KG1 (cell line): ENCODE measurements at regions not wholly inside any gene's neighbourhood (a gene's known extent, or its start where the extent isn't known, plus 50 kb on each side); places are given as distances from the start of the nearest gene placed in this dataset.
A peak's percentile ranks its signal among the peaks of the same experiment; 100 is the strongest.
"Not testable (repeated sequence)": the region's sequence is repeated elsewhere in the genome, so short reads cannot be mapped to it uniquely, and the experiment has no call there.

Experiments used
- DNase-seq: peaks from one replicate; lab custom pipeline; 2025; lab: John Stamatoyannopoulos, UW

GRCh38 chr11:81278991-81279390 is 1454.7 kb downstream of the FAM181B start:
- DNase-seq = no peak

- DNase-seq = no peak
Observed at GRCh38 chr11:81270686-81271085, 1463.0 kb downstream of the FAM181B start.

- DNase-seq = no peak
Observed at GRCh38 chr11:81267246-81267645, 1466.4 kb downstream of the FAM181B start.

- DNase-seq = no peak
Observed at GRCh38 chr11:81259471-81259870, 1474.2 kb downstream of the FAM181B start.

- DNase-seq = no peak
Observed at GRCh38 chr11:81255895-81256294, 1477.8 kb downstream of the FAM181B start.

- DNase-seq = no peak
Observed at GRCh38 chr11:81253244-81253643, 1480.4 kb downstream of the FAM181B start.

DNA sequence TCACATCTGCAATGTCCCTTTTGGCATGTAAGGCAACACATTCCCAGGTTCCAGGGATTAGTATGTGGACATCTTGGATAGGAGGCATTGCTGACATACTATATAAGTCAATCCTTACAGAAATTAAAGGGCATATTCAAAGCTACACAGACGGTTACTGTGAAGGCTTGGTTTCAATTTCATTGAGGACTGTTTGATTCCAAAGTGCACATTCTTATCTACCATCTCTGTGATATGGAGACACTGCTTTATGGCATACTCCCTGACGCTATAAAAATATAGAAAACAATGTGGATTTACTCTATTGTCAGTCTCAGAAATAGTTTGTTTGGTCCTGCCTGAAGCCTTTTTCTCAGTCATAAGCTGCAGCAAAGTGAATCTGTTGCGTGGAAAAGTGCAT is 1486.7 kb downstream of the FAM181B start:
- DNase-seq = no peak

- DNase-seq = no peak
Observed at GRCh38 chr11:81245791-81246190, 1487.9 kb downstream of the FAM181B start.

DNA sequence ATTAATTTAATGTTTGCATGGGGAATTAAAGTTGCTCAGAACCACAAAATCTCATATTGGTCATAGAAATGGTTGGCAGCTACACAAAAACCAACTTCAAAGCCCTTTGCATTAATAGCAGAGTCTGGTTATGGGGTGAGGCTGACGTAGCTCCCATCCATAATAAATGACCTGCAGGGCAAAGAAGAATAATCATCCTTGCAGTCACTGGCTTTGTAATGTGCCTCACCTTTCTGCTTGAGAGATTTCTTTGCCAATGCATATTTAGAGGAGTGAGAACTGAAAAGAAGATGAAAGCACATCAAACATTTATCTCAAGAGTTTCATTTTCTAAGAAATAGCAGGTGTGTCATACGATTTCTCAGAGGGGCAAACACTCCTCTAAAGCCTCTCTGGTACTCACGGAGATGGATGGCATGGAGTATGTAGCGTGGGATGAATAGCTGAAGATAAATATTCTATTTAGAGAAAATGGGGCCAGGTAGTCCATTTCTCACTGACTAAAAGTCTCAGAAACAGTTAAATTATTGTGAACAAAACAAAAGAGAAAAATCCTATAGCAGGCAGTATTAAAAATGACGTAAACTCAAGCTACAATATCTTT is 1491.9 kb downstream of the FAM181B start:
- no peak for DNase-seq

DNA sequence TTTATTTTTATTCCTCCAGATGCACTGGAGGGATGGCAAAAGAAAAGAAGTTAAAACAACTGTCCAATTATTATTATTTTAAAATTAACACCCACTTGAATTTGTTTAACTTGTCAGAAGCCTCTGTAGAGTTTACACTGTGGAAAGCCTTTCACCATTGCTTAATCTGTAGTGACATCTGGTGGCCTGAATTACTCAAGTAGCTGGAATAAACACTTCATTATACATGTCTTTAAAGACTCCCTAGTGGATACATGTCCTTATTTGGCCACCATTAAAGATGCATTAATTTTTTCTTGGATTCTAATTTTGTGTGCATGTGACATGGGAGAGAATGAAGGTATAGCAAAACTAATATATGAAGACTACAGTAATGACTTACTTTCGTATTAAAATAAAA is 1496.5 kb downstream of the FAM181B start:
- peak; percentile 22 for DNase-seq

DNA sequence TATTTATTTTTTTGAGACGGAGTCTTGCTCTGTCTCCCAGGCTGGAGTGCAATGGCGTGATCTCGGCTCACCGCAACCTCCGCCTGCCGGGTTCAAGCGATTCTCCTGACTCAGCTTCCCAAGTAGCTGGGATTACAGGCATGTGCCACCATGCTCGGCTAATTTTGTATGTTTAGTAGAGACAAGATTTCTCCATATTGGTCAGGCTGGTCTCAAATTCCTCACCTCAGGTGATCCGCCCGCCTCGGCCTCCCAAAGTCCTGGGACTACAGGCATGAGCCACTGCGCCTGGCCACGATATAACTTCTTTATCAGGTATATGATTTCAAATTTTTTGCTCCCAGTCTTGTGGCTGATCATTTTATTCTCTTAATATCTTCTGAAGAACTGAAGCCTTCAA is 1506.3 kb downstream of the FAM181B start:
- not testable (repeated sequence) for DNase-seq

- DNase-seq = no peak
Observed at GRCh38 chr11:81224396-81224795, 1509.3 kb downstream of the FAM181B start.

GRCh38 chr11:81222491-81222890 is 1511.2 kb downstream of the FAM181B start:
- DNase-seq = no peak

GRCh38 chr11:81220146-81220895 is 1513.3 kb downstream of the FAM181B start:
- no peak for DNase-seq

GRCh38 chr11:81219661-81220060 is 1514.0 kb downstream of the FAM181B start:
- DNase-seq = no peak

DNA sequence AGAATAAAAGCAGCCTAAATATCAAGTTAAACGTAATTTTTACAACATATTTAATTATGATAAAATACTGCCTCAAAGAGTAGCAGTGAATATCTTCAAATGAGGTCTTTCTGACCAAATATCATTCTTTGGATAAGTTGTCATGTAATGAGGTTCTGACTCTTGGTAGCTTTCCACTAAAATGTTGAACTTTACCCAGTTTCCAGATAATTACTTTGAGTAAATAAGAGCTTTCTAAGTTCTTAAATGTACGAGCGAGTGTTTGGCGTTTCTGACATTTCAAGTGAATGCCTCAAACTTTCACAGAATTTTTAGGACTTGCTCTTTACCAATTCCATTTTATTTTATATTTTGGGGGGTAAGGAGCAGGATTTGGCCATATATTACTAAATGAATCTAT is 1515.2 kb downstream of the FAM181B start:
- no peak for DNase-seq

- DNase-seq = no peak
Observed at GRCh38 chr11:81211050-81211449, 1522.6 kb downstream of the FAM181B start.

DNA sequence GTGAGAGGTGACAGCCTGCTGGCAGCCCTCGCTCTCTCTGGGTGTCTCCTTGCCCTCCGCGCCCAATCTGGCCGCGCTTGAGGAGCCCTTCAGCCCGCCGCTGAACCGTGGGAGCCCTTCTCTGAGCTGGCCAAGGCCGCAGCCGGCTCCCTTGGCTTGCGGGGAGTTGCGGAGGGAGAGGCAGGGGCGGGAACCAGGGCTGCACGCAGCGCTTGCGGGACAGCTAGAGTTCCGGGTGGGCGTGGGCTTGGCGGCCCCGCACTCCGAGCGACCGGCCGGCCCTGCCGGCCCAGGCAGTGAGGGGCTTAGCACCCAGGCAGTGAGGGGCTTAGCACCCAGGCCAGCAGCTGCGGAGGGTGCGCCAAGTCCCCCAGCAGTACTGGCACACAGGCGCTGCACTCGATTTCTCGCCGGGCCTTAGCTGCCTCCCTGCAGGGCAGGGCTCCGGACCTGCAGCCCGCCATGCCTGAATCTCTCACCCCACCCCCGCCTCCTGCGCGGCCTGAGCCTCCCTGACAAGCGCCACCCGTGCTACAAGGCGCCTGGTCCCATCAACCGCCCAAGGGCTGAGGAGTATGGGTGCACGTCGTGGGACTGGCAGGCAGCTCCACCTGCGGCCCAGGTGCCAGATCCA is 1526.1 kb downstream of the FAM181B start:
- no peak for DNase-seq

GRCh38 chr11:81203876-81204275 is 1529.8 kb downstream of the FAM181B start:
- DNase-seq = no peak

DNA sequence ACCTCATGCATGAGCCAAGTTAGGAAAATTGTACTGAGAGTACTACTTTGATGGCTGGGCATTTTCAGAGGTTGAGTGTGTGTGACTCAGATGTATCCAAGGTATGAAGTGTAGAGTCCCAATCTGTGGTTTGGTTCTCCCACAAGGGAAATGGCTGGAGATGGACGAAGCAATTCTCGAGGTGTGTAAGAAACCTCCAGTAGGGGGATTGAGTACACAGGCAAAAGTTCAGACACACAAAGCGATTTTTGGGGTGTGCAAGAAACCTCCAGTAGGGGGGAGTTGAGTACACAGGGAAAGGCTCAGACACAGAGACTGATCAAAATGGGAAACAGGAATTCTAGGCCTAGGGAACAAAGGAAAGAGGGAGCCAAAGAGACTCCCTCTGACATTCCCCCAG is 1536.3 kb downstream of the FAM181B start:
- no peak for DNase-seq

DNA sequence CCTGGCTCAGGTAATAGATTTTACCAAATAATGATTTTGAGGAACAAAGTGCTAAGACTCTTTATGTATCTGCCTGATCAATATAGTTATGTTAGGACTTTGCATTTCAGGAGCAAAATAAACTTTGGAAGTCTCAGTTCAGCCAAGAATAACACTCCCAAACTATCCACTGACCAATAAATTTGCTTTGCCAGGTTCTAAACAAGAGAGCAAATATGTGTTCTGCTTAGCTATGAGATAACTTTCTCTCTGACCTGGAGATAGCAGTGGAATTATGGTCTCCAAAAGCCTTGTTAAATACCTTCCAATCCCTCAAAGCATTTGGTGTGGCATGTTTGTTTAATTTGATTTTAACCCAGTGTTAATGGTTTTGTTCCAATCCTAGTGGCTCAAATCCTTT is 1541.1 kb downstream of the FAM181B start:
- DNase-seq = no peak

DNA sequence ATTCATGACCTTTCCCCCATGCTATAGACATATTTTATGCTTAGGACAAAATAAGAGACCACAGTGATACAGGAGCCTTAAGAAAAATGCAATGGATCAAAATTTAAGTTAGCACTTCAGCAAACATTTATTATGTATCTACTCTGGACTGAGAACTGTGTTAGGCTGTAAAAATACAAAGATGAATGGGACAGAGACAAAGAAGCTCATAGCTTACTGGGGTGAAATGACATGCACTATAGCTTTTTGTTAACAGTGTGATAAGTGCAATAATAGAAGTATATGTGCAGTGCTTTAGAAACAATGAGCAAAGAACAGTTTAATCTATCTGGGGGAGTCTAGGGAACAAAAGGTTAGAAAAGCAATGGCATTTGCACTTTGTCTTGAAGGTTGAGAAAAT is 1543.1 kb downstream of the FAM181B start:
- DNase-seq = no peak

GRCh38 chr11:81187033-81187432 is 1546.6 kb downstream of the FAM181B start:
- not testable (repeated sequence) for DNase-seq
